Neural progenitor cell (in vitro differentiated cells): ENCODE measurements at regions not wholly inside any gene's neighbourhood (a gene's known extent, or its start where the extent isn't known, plus 50 kb on each side); places are given as distances from the start of the nearest gene placed in this dataset.

Experiments used
- EZH2 ChIP-seq: fragments of 200-600 bp; sonication (generic); IDR thresholded peaks from 2 replicates; pipeline ENCODE4 v1.6.1; 2017; ENCODE audit warnings: antibody characterized with exemption, mild to moderate bottlenecking, moderate library complexity
- TF ChIP-seq, protein P1 (sequence below): fragments of 200-600 bp; sonication (generic); IDR thresholded peaks from 2 replicates; pipeline ENCODE4 v1.5.1; 2017; ENCODE audit warnings: antibody characterized with exemption, mild to moderate bottlenecking

DNA sequence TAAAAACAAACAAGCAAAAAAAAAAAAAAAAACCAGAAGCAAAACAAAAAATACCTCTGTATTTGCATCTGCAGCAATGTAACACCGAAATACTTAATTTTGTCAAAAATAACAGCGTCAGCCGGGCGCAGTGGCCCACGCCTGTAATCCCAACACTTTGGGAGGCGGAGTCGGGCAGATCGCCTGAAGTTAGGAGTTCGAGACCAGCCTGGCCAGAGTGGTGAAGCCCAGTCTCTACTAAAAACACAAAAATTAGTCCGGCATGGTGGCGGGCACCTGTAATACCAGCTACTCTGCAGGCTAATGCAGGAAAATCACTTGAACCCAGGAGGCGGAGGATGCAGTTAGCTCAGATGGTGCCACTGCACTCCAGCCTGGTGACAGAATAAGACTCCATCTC lies 683.5 kb upstream of the CA10 start:
- TF ChIP-seq, protein P1, sequence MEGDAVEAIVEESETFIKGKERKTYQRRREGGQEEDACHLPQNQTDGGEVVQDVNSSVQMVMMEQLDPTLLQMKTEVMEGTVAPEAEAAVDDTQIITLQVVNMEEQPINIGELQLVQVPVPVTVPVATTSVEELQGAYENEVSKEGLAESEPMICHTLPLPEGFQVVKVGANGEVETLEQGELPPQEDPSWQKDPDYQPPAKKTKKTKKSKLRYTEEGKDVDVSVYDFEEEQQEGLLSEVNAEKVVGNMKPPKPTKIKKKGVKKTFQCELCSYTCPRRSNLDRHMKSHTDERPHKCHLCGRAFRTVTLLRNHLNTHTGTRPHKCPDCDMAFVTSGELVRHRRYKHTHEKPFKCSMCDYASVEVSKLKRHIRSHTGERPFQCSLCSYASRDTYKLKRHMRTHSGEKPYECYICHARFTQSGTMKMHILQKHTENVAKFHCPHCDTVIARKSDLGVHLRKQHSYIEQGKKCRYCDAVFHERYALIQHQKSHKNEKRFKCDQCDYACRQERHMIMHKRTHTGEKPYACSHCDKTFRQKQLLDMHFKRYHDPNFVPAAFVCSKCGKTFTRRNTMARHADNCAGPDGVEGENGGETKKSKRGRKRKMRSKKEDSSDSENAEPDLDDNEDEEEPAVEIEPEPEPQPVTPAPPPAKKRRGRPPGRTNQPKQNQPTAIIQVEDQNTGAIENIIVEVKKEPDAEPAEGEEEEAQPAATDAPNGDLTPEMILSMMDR, result no peak
- no peak for TF ChIP-seq EZH2
